GM19023 (cell line): ENCODE measurements at regions not wholly inside any gene's neighbourhood (a gene's known extent, or its start where the extent isn't known, plus 50 kb on each side); places are given as distances from the start of the nearest gene placed in this dataset.

Experiments
- ATAC-seq: cut with Tn5 transposase; IDR thresholded peaks from one replicate; pipeline ENCODE4 v1.9.1; 2021; ENCODE audit warnings: mild to moderate bottlenecking, moderate library complexity; ENCODE audit not compliant: unreplicated experiment

DNA sequence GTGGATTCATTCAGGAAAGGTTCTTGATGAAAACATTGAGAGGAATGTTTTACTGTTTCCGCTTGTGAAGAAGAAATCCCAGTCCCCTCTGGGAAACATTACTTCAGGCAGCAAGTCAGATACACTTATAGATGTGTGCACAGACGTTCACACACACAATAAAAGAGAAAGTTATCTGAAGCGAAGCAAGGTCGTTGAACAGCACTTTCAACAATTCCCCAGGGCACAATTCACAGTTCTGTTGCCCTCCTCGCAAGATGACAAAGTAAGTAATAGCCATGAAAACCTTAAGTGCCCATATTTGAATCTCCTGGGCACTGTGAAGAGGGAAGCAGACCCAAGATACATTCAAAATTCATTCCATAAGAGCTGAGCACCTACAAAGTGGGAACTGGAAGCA is 156.6 kb upstream of the CAND1 start:
- no peak for ATAC-seq

DNA sequence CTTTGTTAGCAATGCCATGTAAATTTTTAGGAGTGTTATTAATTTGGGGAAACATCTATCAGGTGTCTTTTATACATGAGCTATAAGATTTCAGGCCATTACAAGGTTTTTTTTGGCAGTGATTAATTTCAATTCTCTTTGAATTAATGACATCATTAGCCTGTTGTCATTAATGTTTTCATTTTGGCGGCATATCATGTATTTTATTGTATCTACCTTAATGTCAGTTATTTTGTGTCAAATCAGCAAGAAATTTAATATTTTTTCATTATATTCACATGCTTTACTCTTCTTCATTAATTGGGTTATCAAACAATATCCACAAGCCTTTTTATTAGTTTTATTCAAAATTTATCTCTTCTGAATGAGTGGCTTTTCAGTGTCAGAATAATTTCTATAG is 153.0 kb upstream of the CAND1 start:
- no peak for ATAC-seq

DNA sequence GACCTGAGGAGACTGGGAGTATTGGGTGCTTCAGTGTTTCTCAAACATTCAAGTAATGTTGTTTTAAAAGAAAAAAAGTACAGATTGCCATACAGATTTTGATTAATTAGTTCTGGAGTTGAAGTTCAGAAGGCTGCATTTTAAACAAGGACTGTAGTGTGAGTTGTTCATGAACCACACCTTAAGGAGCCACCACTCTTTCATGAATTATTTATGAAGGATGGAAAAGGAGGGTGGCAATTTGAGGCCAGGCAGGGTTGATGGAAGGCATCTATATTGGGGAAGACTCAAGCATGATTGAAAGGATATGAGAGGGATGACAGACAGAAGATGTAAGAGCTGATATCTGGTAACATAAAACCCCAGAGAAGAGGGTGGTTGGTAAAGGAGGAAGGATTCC is 146.6 kb upstream of the CAND1 start:
- ATAC-seq = no peak

DNA sequence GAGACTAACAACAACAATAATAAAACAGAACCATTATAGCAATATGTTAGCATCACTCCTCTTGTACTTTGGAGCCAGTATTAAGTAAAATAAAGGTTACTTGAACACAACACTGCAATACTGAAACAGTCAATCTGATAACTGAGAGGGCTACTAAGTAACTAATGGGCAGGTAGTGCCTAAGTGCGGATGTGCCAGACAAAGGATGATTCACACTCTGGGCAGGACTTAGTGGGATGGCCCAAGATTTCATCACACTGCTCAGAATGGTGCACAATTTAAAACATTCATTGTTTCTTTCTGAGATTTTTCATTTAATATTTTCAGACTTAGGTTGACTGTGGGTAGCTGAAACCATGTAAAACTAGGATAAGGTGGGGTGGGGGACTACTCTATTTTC is 131.9 kb upstream of the CAND1 start:
- no peak for ATAC-seq

DNA sequence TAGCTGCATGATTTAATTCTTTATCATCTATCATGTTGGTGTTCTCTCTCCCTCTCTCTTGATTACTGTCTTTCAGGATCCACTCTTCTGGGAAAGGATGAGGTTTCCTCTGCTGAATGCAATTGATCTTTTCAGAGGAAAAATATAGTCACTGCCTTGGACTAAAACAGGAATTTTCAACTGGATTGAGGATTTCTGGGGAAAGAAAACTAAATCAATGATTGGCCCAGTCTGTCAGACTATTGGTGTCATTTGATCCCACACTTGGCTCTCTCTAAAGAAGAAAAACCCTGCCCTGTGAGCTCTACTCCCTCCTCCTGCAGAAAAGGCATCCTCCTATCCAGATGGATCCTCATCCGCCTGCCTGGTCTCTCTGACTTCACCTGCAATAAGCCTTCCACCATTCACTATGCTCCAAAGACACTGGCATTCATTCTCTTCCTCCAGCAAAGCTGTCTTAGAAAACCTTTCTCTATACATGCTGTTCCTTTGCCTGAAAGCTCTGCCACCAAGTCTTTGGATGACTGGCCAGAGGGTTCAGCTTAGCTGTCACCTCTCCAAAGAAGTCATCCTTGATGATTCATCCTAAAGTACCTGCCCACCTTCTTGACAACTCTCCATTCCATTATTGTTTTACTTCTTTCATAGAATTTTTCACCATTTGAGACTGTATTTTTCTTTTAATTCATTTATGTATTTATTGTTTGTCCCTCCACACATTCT is 127.7 kb upstream of the CAND1 start:
- ATAC-seq = no peak

DNA sequence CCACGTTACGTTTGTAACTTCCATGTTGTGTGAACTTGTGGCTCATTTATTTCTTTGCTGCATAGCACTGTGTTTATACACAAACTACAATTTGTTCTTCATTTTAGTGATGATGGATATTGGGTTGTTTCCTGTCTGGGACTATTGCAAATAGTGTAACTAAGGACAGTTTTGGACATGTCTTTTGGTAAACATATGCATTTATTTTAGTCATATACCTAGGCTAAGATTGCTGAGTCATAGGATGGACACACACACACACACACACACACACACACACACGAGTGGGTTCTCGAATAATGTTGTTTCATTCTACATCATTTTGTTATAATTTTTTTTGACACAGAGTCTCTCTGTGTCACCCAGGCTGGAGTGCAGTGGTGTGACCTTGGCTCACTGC is 123.5 kb upstream of the CAND1 start:
- ATAC-seq = no peak

DNA sequence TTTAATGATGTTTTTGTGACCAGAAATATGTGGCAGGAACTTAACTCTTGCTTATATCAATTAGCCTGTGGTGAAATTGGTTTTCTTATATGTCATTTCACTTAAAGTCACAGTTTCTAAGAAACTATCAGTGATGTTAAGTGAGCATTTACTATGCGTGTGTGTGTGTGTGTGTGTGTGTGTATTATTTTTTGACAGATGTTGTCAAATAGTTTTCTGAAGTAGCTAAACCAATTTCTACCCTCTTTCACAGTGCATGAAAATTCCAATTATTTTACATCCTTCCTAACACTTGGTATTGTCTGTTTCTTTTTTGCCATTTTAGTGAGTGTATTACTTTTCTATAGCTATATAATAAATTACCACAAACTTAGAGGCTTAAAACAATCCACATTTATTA is 122.1 kb upstream of the CAND1 start:
- no peak for ATAC-seq

DNA sequence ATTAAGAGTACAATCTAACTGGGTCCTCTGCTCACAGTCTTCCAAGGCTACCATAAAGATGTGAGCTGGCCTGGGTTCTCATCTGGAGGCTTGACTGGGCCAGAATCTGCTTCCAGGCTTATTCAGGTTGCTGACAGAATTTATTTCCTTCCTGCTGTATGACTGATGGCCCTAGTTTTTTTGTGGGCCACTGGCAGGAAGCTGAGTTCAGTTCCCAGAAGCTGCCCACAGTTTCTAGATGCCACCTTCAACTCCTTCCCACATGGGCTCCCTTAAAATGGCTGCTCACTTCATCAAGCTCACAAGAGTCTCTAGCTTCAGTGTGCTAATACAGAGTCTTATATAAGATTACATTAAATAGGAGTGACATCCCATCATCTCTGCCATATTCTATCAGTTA is 121.7 kb upstream of the CAND1 start:
- ATAC-seq = no peak

DNA sequence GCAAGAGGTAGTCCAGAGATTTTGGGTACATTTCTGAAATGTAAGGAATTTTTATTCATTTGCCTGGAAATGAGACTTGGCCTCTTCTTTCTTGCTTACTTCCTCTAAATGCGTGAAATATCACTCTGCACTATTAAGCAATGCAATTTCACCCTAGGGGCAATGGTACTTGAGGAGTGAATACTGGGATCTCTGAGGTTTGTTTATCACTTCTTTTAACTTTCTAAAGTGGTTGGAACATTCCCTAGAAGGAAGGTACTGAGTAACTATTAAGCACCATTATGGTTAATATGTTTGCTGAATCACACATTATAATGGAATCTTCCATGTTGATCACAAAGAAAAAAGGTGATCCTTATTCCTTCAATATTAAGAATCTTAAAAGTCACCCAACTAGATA is 120.9 kb upstream of the CAND1 start:
- ATAC-seq = no peak

DNA sequence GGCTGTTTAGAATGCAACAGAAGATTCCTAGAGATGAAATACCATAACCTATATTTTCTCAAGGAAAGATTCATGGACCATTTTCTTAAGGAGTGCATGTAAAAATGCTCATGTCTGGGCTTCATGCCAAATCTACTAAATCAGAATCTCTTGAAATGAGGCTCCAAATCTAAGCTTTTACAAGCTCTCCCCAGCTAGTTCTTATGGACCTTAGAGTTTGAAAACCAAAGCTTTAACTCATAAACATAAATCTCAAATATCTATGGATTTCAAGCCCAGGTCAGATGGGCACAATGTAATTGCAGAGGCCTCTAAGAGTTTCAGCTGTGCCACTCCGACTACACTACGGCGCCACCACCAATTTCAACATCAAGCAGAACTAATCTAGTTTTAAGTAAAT is 117.3 kb upstream of the CAND1 start:
- ATAC-seq = no peak

DNA sequence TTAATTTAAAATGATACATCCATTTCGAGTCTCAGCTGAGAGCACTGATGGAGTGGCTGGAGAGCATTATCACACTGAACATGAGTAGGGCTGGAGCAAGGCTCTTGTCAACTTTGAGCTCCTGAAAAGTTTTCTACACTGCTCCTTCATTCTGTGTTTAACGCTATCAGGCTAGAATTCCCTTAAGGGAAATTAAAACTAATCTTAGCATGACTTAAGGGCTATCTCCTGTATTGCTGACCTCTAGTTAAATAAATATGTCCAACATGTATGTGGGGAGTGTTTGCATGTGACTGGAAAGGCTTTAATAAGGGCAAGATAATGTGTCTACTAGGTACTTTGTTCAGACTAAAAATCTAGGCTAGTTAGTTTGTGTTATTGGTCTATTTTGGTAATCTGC is 116.7 kb upstream of the CAND1 start:
- ATAC-seq = no peak

DNA sequence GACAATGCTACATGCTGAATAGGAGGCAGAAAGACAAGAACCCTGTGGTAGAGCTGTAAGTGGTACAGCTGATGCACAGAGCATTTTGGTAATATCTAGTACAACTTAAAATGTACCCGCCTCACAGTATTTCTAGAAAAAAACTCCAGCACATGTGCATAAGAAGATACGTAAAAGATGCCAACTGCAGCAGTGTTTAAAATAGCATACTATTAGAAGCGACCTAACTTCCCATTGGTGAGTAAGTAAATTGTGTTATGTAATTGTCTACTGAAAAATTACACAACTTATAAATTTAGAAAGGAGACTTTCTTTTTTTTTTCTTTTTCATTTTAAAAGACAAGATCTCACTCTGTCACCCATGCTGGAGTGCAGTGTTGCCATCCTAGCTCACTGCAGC is 114.3 kb upstream of the CAND1 start:
- no peak for ATAC-seq

DNA sequence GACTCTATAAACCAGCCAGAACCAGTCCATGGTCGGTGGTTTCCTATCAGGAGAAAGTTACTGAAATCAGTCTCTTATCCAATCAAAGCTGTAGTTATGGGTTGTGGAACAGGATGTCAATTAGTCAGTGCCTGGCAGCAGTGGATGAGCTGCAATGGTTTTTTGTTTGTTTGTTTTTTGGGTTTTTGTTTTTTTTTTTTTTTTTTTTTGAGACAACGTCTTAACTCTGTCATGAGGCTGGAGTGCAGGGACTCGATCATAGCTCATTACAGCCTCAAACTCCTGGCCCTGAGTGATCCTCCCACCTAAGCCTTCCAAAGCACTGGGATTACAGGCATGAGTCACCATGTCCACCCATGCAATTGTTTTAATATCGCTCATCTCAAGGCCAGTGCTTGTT is 113.3 kb upstream of the CAND1 start:
- ATAC-seq = no peak

DNA sequence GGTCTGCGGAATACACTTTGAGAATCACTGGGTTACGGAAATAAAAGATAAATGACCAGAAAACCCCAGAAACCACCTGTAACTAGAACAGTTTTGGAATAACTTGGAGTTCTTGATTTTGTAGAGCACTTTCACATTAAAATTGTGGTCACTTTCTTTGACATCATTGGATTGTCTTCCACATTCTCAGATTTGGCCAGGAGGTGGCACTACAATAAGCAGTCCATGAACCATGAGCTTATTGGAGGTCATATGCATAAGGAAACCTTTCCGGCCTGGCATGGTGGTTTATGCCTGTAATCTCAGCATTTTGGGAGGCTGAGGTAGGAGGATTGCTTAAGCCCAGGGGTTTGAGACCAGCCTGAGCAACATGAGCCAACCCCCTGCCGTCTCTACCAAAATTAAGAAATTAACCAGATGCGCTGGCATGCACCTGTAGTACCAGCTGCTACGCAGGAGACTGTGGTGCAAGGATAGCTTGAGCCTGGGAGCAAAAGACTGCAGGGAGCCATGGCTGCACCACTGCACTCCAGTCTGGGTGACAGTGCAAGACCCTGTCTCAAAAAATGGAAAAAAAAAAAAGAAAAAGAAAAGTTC is 107.7 kb upstream of the CAND1 start:
- ATAC-seq = peak; percentile 70

DNA sequence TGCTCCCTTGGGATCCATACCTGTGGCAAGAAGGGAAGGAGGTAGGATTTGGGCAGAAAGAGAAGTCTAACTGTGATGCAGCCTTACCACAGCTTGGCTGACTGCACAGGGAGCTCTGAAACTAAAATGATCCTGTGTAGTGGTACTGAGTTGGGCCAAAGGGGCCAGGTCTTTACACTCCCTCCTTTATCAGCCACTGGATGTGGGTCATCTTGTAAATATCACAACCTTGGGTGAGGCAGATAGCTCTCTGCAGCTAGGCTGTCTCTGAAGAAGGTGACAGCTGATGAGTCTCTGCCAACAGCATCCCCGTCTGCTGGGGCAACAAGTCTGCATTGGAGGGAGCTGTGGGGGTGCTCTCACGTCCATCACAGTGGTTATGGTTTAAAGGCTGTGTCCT is 95.9 kb upstream of the CAND1 start:
- no peak for ATAC-seq

DNA sequence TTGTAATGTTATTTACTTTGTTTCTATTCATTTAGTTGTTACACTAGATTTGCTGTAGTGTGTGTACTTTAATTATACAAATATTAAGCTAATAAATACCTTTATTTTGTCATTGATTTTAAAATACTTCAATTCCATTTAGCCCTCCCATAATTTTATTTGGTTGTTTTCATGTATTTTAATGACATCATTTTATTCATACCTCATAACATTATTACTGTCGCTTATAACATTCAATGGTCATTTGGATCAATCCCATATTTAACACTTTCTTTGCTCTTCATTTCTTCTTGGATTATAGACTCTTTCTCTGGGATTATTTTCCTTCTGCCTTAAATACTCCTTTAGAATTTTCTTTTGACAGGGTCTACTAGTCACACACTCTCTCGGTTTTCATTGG is 86.6 kb upstream of the CAND1 start:
- no peak for ATAC-seq

DNA sequence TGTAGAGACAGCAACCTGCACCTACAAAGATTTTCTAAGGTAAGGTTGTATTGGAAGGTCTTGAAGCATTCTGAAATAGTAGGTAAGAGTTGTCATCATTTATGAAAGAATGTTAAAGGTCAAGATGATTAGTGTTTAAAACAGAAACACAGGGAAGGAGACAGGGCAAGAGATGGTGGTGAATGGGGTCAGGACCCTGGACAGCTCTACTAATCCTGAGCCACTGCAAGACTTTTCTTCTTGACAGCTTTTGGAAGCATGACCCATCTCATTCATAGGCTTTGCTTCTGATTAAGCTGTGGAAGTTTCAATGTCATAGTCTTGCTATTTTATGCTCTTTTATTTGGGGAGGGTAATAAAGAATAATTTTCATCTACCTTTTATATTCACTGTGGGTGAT is 75.5 kb upstream of the CAND1 start:
- ATAC-seq = no peak

DNA sequence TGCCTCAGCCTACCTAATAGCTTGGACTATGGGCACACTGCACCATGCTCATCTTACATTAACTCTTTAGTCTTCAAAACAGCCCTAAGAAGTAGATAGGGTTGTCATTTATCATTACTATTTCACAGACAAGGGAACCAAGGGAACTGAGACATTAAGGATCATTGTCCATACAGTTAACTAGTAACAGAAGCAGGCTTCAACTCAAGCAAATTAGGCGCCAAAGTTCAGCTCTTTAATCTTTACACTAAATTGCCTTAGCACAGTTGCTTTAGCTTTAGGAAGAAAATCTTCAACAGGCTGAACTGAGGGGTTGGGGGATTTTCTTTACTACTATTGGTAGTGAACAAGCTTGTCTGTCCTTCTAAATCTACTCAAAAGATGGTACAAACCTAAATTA is 68.8 kb upstream of the CAND1 start:
- no peak for ATAC-seq

DNA sequence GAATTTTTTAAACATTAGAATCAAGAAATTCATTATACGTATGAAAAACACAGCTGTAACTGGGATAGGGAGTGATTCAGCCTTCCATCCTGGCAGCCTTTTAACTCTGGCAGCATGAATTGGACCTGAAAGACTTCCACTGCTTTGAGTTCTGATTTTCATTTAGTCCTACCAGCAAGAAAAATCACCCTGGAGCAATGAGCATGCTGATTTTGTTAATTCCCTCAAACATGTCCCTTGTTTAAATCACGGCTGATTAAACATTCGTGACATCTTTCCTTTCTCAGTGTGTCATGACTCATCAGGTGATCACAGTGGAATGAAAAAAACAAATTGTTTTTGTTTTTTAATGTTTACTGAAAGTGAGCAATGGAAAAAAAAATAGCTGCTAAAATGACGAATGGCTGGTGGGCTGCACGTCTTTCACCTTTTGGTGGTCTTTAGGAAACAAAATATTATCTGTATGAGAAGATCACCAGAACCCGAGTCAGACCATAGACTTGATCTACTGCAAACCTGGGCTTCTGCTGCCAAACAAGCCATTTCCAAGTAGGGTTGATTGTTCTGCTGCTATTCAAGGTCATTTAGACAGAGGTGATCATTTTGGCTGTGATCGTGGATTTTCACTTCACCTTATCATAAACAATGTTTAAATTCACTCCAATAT is 67.0 kb upstream of the CAND1 start:
- no peak for ATAC-seq

DNA sequence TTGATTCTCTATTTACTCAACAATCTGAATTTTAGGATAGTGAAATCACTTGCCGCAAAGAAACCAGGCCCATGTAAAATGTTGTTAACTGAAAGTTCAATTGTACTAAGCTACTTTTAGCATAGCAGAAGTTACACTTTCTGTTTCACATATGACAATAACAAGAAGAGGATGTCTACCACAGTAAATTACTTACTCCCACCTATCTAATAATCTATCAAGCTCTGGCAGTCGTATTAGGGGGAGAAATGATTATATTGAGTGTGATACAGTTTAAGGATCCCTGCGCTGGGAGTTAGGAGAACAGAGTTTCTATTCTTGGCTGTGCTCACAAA is 66.5 kb upstream of the CAND1 start:
- ATAC-seq = peak; percentile 75

DNA sequence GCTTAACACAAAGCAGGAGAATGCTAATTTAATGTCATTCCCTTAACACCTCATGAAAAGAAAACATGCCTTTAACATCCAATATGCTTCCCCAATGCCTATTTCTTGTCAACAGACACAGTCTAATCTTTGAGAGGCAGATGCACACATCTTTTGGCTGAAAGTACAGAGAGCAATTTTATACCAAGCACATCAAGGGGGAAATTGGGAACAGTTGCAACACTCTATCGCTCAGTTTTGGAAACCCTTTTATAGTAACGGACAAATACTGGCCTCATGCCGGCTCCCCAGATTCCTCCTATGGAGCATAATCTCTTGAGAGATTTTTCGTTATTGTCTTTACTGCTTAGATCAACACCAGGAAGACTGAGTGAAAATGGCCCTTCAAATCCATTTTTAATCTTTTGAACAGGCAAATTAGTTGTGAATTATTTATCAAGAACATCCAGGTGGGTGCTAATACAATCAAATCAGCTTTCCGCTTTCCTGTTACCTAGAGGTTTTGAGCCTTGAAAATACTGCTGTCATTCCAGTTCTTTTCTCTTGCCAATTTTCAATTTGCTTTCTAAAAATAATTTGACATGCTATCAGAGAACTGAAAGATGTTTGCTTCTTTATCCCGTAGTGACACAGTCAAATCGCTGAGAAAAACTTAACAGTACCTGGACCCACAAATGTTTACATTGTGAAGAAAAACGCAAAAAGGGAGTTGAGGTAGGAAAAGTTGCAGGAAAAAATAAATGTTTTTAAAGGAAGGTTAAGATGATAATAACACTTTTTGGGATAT is 60.7 kb upstream of the CAND1 start:
- no peak for ATAC-seq

DNA sequence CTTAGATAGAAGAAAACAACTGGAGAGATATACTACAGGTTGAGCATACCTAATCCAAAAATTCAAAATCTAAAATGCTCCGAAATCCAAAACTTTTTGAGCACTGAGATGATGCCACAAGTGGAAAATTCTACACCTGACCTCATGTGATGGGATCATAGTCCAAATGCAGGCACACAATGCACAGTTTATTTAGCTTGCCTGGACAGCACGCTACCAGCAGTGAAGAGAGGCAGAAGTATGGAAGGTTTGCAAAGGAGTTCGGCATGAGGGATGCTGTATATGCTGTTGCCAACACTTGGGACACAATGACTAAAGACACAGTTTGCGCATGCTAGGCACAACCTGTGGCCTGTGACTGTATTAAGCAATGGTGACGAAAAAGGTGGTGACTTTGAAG is 58.1 kb upstream of the CAND1 start:
- no peak for ATAC-seq
